H1 (cell line): ENCODE measurements at regions not wholly inside any gene's neighbourhood (a gene's known extent, or its start where the extent isn't known, plus 50 kb on each side); places are given as distances from the start of the nearest gene placed in this dataset.

Source experiments
- POLR2A ChIP-seq, 2 experiments: IDR thresholded peaks; 1 replicate in 1 of 2; 2 replicates in 1 of 2; pipeline ENCODE4 v1.6.1; 2011; ENCODE audit warnings: low read depth in 2 of 2, low read length in 2 of 2, mild to moderate bottlenecking in 2 of 2; ENCODE audit errors: control extremely low read depth in 1 of 2
- SIN3A ChIP-seq, 2 experiments: IDR thresholded peaks in 1 of 2; conservative IDR thresholded peaks in 1 of 2; 2 replicates each; pipeline ENCODE4 v1.6.1; 2011 to 2012; ENCODE audit warnings: low read length in 2 of 2, improper control_type of control experiment in 1 of 2, low read depth in 1 of 2, mild to moderate bottlenecking in 1 of 2
- SP1 ChIP-seq: IDR thresholded peaks from 2 replicates; pipeline ENCODE4 v1.6.1; 2011; ENCODE audit warnings: low read depth, low read length
- TBP ChIP-seq: IDR thresholded peaks from 2 replicates; pipeline ENCODE4 v1.6.1; 2011; ENCODE audit warnings: low read depth, low read length, improper control_type of control experiment
- TCF12 ChIP-seq: IDR thresholded peaks from 2 replicates; pipeline ENCODE4 v1.6.1; 2011; ENCODE audit warnings: low read depth, mild to moderate bottlenecking, low read length
- TF ChIP-seq, protein P1 (sequence below): fragments of 300-600 bp; sonication (generic); IDR thresholded peaks from 2 replicates; pipeline ENCODE4 v1.7.1; 2012; ENCODE audit warnings: low read length, moderate library complexity, mild to moderate bottlenecking, inconsistent platforms; ENCODE audit not compliant: insufficient replicate concordance

DNA sequence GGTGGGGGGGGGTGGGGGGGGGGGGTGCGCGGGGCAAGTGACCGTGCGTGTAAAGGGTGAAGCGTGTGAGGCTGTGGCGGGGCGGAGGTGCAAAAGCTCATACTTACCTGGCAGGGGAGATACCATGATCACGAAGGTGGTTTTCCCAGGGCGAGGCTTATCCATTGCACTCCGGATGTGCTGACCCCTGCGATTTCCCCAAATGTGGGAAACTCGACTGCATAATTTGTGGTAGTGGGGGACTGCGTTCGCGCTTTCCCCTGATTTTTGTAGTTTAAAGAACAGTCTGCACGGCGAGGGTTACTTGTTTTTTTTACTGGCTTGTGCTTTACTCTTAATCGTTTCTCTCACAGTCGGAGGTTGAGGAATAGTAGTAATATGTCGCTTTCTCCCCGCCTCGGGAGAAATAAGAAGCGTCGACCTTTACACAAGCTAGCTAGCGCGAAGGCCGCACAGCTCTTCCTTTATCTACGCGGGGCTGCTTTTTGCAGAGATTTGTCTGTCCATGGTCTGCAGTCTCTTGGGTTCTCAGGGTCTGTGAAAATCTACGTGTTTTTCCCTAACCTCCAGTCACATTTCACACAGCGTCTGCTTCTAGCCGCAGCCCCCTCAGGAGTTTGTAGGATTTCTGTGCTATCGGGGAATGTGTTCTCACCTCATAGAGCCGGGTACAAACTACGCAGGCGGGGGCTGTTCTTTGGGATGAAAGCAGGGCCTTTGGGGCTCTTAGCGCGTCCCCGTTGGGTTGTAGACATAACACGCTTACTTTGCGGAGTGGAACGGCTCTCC lies 148.1 kb upstream of the NOTCH2NLA start (continued):
- TF ChIP-seq, protein P1, sequence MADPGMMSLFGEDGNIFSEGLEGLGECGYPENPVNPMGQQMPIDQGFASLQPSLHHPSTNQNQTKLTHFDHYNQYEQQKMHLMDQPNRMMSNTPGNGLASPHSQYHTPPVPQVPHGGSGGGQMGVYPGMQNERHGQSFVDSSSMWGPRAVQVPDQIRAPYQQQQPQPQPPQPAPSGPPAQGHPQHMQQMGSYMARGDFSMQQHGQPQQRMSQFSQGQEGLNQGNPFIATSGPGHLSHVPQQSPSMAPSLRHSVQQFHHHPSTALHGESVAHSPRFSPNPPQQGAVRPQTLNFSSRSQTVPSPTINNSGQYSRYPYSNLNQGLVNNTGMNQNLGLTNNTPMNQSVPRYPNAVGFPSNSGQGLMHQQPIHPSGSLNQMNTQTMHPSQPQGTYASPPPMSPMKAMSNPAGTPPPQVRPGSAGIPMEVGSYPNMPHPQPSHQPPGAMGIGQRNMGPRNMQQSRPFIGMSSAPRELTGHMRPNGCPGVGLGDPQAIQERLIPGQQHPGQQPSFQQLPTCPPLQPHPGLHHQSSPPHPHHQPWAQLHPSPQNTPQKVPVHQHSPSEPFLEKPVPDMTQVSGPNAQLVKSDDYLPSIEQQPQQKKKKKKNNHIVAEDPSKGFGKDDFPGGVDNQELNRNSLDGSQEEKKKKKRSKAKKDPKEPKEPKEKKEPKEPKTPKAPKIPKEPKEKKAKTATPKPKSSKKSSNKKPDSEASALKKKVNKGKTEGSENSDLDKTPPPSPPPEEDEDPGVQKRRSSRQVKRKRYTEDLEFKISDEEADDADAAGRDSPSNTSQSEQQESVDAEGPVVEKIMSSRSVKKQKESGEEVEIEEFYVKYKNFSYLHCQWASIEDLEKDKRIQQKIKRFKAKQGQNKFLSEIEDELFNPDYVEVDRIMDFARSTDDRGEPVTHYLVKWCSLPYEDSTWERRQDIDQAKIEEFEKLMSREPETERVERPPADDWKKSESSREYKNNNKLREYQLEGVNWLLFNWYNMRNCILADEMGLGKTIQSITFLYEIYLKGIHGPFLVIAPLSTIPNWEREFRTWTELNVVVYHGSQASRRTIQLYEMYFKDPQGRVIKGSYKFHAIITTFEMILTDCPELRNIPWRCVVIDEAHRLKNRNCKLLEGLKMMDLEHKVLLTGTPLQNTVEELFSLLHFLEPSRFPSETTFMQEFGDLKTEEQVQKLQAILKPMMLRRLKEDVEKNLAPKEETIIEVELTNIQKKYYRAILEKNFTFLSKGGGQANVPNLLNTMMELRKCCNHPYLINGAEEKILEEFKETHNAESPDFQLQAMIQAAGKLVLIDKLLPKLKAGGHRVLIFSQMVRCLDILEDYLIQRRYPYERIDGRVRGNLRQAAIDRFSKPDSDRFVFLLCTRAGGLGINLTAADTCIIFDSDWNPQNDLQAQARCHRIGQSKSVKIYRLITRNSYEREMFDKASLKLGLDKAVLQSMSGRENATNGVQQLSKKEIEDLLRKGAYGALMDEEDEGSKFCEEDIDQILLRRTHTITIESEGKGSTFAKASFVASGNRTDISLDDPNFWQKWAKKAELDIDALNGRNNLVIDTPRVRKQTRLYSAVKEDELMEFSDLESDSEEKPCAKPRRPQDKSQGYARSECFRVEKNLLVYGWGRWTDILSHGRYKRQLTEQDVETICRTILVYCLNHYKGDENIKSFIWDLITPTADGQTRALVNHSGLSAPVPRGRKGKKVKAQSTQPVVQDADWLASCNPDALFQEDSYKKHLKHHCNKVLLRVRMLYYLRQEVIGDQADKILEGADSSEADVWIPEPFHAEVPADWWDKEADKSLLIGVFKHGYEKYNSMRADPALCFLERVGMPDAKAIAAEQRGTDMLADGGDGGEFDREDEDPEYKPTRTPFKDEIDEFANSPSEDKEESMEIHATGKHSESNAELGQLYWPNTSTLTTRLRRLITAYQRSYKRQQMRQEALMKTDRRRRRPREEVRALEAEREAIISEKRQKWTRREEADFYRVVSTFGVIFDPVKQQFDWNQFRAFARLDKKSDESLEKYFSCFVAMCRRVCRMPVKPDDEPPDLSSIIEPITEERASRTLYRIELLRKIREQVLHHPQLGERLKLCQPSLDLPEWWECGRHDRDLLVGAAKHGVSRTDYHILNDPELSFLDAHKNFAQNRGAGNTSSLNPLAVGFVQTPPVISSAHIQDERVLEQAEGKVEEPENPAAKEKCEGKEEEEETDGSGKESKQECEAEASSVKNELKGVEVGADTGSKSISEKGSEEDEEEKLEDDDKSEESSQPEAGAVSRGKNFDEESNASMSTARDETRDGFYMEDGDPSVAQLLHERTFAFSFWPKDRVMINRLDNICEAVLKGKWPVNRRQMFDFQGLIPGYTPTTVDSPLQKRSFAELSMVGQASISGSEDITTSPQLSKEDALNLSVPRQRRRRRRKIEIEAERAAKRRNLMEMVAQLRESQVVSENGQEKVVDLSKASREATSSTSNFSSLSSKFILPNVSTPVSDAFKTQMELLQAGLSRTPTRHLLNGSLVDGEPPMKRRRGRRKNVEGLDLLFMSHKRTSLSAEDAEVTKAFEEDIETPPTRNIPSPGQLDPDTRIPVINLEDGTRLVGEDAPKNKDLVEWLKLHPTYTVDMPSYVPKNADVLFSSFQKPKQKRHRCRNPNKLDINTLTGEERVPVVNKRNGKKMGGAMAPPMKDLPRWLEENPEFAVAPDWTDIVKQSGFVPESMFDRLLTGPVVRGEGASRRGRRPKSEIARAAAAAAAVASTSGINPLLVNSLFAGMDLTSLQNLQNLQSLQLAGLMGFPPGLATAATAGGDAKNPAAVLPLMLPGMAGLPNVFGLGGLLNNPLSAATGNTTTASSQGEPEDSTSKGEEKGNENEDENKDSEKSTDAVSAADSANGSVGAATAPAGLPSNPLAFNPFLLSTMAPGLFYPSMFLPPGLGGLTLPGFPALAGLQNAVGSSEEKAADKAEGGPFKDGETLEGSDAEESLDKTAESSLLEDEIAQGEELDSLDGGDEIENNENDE = peak; percentile 66
- TF ChIP-seq POLR2A (IDR thresholded peaks at IDR 0.05; ENCODE audit: control extremely low read depth in 1 of 2, low read depth in 2 of 2, low read length in 2 of 2) (peak; percentile 94 to 96), TBP (peak; percentile 70), SP1 (peak; percentile 51; the same call in 1 of the 2 replicates), TCF12 (peak; percentile 27; the same call in 1 of the 2 replicates), SIN3A (conservative IDR thresholded peaks at IDR 0.05 in 1 of 2, IDR thresholded peaks at IDR 0.05 in 1 of 2; ENCODE audit: low read depth in 1 of 2, low read length in 2 of 2) (0 out of 4 replicates have a peak, but pooled peaks of 1 of the 2 experiments have one; percentile 58)
